ENCODE measurements at regions not wholly inside any gene's neighbourhood (a gene's known extent, or its start where the extent isn't known, plus 50 kb on each side); places are given as distances from the start of the nearest gene placed in this dataset.

DNA sequence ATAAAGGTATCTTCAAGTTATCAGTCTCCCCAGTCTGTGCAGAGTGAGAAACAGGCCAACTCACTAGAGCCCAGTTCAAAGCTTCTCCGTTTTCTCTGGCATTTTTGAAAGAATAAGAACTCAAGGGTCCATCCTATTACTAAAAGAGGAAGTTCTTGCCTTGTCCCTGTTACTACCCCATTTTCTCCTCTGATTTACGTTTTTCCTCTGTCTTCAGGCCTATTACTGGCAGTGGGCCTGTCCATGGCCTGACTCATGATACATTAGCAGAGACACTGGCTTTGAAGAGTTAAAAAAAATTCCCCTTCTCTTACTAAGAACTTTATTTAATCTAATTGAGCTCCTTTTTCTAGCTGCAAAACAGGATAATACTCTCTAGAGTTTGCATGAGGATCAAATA lies 624.0 kb upstream of the KLF4 start:
- WGBS, 3 donors: 78 to 91% (median 87%) methylated on average over 2 of the region's 2 CpGs
- no peaks in the 10 kb centered on the region for H3K36me3 ChIP-seq (ENCODE audit: insufficient read depth in 1 of 2, low read depth in 1 of 2)
- no peak overlapping the region for H3K27ac ChIP-seq
- H3K4me3 ChIP-seq: no peak overlapping the region
- intact Hi-C loops (cut with DNase I): no loop called here
- TF ChIP-seq, protein P1, sequence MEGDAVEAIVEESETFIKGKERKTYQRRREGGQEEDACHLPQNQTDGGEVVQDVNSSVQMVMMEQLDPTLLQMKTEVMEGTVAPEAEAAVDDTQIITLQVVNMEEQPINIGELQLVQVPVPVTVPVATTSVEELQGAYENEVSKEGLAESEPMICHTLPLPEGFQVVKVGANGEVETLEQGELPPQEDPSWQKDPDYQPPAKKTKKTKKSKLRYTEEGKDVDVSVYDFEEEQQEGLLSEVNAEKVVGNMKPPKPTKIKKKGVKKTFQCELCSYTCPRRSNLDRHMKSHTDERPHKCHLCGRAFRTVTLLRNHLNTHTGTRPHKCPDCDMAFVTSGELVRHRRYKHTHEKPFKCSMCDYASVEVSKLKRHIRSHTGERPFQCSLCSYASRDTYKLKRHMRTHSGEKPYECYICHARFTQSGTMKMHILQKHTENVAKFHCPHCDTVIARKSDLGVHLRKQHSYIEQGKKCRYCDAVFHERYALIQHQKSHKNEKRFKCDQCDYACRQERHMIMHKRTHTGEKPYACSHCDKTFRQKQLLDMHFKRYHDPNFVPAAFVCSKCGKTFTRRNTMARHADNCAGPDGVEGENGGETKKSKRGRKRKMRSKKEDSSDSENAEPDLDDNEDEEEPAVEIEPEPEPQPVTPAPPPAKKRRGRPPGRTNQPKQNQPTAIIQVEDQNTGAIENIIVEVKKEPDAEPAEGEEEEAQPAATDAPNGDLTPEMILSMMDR (IDR thresholded peaks at IDR 0.05): no peak
- H3K4me1 ChIP-seq: no peaks in the 10 kb centered on the region
- no peaks in the 10 kb centered on the region for H3K27me3 ChIP-seq (ENCODE audit: insufficient read depth in 3 of 3, low read length in 2 of 3)
- H3K9me3 ChIP-seq: no peaks in the 10 kb centered on the region
- ATAC-seq: no peak
- no peak for DNase-seq

DNA sequence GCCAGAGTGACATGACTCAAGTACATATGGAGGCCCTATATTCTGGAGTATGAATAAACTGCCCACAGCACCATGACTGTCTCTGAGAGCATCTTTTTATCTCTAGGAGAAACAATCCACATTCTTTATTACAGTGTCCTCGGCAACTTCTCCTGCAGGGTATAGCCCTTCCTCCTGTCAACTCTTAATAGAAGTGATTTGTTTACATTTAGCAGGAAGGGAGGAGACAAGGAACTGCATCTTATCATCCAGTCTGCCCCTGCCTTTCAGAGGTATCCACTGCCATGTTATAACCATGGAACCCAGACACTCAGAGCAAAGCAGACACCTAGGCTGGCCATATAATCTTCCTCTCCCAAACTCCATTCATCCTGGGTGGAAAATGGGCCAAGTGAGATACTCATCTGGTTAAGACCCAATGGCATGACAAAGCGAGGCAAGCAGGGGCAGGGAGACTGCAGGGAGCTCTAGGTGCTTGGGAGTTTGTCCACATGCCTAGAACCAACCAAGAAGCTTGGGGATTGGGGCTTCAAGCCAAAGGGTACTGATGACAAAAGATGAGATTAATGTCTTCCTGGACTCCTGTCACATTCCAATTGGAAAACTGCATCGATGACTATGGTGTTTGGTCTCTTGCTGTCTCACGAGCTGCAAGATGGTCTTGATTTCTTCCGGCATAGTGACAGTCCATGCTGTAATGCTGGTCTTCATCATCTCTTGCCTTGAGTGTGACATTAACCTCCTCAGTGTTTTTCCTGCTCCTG lies 620.5 kb upstream of the KLF4 start:
- WGBS, 3 donors: 91 to 94% (median 93%) methylated on average over 5 of the region's 5 CpGs
- Histone ChIP-seq H3K27me3 (ENCODE audit: insufficient read depth in 3 of 3, low read length in 2 of 3) (no peaks in the 10 kb centered on the region), H3K4me3 (no peak overlapping the region), H3K9me3 (no peaks in the 10 kb centered on the region), H3K36me3 (ENCODE audit: insufficient read depth in 1 of 2, low read depth in 1 of 2) (no peaks in the 10 kb centered on the region), H3K27ac (no peak overlapping the region), H3K4me1 (no peaks in the 10 kb centered on the region)
- intact Hi-C loops (cut with DNase I): loop anchor here in 1 of 2 donors (10.0 kb wide), 1 partner anchor 145 kb away; no protein-coding TSS in a partner anchor
- TF ChIP-seq, protein P1 (IDR thresholded peaks at IDR 0.05): no peak
- ATAC-seq (no peak), DNase-seq (no peak)

DNA sequence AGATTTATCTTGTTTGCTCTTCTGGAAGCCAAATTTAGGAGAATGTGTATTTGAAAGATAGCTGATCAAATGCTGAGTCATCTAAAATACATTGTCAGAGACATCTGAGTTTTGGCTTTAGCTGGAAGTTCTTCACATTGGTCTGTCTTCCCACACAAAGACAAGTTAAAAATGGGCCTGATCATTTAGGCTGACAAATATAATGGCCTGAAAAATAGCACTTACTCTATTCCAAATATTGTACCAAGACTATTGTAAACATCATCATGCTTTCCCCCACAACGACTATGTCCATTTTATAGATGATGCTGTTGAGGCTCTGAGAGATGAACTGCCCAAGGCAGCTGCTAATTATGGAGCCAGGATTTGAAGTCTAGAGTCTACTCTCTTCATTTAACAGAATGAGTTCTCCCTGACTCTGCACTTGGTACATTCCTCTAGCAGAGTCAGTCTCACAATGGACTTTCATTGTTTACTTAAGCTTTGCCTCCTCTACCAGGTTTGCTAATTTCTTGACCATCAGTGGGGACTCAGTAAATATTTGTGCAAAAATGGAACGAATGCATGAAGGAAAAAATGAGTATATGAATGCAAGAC lies 619.4 kb upstream of the KLF4 start:
- intact Hi-C loops (cut with DNase I): loop anchor here in 1 of 2 donors (10.0 kb wide), 1 partner anchor 146 kb away; no protein-coding TSS in a partner anchor

DNA sequence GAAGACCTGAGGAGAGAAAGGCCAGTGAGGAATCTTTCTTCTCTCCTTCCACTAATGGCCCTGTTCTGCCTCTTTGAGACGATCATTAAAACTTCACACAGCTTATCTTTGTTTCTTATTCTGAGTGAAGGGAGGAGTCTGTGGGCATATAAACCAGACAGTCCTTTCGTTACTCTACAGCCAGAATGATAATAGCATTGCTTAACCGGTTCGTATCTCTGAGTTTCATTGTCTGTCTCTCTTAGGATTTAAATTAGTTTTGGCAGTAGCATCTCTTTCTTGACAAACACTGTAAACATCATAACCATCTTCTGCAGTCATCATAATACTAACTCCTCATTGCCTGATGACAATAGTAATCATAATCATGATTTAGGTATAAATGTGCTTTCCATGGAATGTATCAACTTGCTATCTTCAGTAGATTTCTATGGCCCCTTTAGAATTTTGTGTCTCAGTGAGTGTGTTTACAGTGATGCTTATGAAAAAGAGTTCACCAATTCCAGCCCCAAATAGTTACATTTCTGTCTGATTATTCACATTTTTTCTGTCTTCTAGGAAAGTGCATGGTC lies 618.8 kb upstream of the KLF4 start:
- 71 to 85% (median 84%) methylated on average over 4 of the region's 4 CpGs for WGBS, 3 donors
- H3K9me3 ChIP-seq: no peaks in the 10 kb centered on the region
- DNase-seq (no peak), ATAC-seq (no peak)
- no peaks in the 10 kb centered on the region for H3K36me3 ChIP-seq (ENCODE audit: insufficient read depth in 1 of 2, low read depth in 1 of 2)
- H3K27ac ChIP-seq: no peak overlapping the region
- intact Hi-C loops (cut with DNase I): loop anchor here in 1 of 2 donors (10.0 kb wide), 1 partner anchor 146 kb away; no protein-coding TSS in a partner anchor
- no peak overlapping the region for H3K4me3 ChIP-seq
- no peaks in the 10 kb centered on the region for H3K4me1 ChIP-seq
- H3K27me3 ChIP-seq (ENCODE audit: insufficient read depth in 3 of 3, low read length in 2 of 3): no peaks in the 10 kb centered on the region
- TF ChIP-seq, protein P1 (IDR thresholded peaks at IDR 0.05): no peak

More for the DNA sequence above, 619.4 kb upstream of the KLF4 start:
- Histone ChIP-seq H3K4me3 (no peak overlapping the region), H3K36me3 (ENCODE audit: insufficient read depth in 1 of 2, low read depth in 1 of 2) (no peaks in the 10 kb centered on the region), H3K9me3 (no peaks in the 10 kb centered on the region), H3K27ac (no peak overlapping the region), H3K27me3 (ENCODE audit: insufficient read depth in 3 of 3, low read length in 2 of 3) (no peaks in the 10 kb centered on the region), H3K4me1 (no peaks in the 10 kb centered on the region)
- no peak for ATAC-seq
- TF ChIP-seq, protein P1 (IDR thresholded peaks at IDR 0.05): no peak
- WGBS, 3 donors: 63 to 90% (median 65%) methylated on average over 2 of the region's 2 CpGs
- no peak for DNase-seq
